ENCODE measurements at regions not wholly inside any gene's neighbourhood (a gene's known extent, or its start where the extent isn't known, plus 50 kb on each side); places are given as distances from the start of the nearest gene placed in this dataset.

GRCh38 chr15:37881237-37882013 is 53.0 kb upstream of the TMCO5A start:
- intact Hi-C loops (cut with micrococcal nuclease) = loop anchor here (2.0 to 5.0 kb wide), 2 partner anchors 117 to 999 kb away; no protein-coding TSS in a partner anchor
- Mint-ChIP-seq H3K27me3 (ENCODE audit: insufficient read depth, unreplicated experiment) (peaks cover 89% of the 10 kb centered on the region), H3K36me3 (ENCODE audit: insufficient read depth, unreplicated experiment) (no peaks in the 10 kb centered on the region), H3K27ac (ENCODE audit: low read depth, unreplicated experiment) (no peak overlapping the region), H3K9me3 (ENCODE audit: unreplicated experiment) (no peaks in the 10 kb centered on the region), H3K4me1 (ENCODE audit: insufficient read depth, unreplicated experiment) (peaks cover 11% of the 10 kb centered on the region), H3K4me3 (ENCODE audit: unreplicated experiment) (no peak overlapping the region)
- CTCF ChIA-PET = interaction anchor here (0.5 to 5.9 kb wide), 20 partner anchors 11 to 1172 kb away, joined by 3 to 49 read pairs (median 3); no protein-coding TSS in a partner anchor
- no peak for TF ChIP-seq CTCF (IDR thresholded peaks at IDR 0.05; ENCODE audit: unreplicated experiment)
- POLR2A ChIA-PET = interaction anchor here (0.6 kb wide), 1 partner anchor 781 kb away, joined by 3 read pairs; no protein-coding TSS in a partner anchor
- no TSS peak for BruUV-seq (replicated peaks)
- DNase-seq (ENCODE audit: unreplicated experiment) = no peak

GRCh38 chr15:37882640-37883039 is 51.8 kb upstream of the TMCO5A start:
- no peak for DNase-seq (ENCODE audit: unreplicated experiment)
- no peak for TF ChIP-seq CTCF (IDR thresholded peaks at IDR 0.05; ENCODE audit: unreplicated experiment)
- peaks cover 5% of the 10 kb centered on the region for H3K4me1 Mint-ChIP-seq (ENCODE audit: insufficient read depth, unreplicated experiment)
- ChIA-PET POLR2A (no interaction called here), CTCF (interaction anchor here (0.6 to 5.9 kb wide), 3 partner anchors 9 to 152 kb away, joined by 3 to 49 read pairs (median 3); no protein-coding TSS in a partner anchor)
- BruUV-seq (replicated peaks) = no TSS peak
- H3K9me3 Mint-ChIP-seq (ENCODE audit: unreplicated experiment) = no peaks in the 10 kb centered on the region
- peaks cover 85% of the 10 kb centered on the region for H3K27me3 Mint-ChIP-seq (ENCODE audit: insufficient read depth, unreplicated experiment)
- no peak overlapping the region for H3K27ac Mint-ChIP-seq (ENCODE audit: low read depth, unreplicated experiment)
- H3K36me3 Mint-ChIP-seq (ENCODE audit: insufficient read depth, unreplicated experiment) = no peaks in the 10 kb centered on the region
- intact Hi-C loops (cut with micrococcal nuclease) = loop anchor here (5.0 kb wide), 1 partner anchor 1000 kb away; no protein-coding TSS in a partner anchor
- H3K4me3 Mint-ChIP-seq (ENCODE audit: unreplicated experiment) = no peak overlapping the region
